ENCODE measurements at regions not wholly inside any gene's neighbourhood (a gene's known extent, or its start where the extent isn't known, plus 50 kb on each side); places are given as distances from the start of the nearest gene placed in this dataset.

- H4K20me1 ChIP-seq (replicated peaks; ENCODE audit: control insufficient read depth, insufficient read depth, low read length) = no peaks in the 10 kb centered on the region
- H3K9ac ChIP-seq (ENCODE audit: insufficient read depth in 1 of 2, low read depth in 2 of 2, low read length in 2 of 2) = no peak overlapping the region
- H3K4me3 ChIP-seq = no peak overlapping the region
- ATAC-seq (no peak), DNase-seq (ENCODE audit: extremely low read depth in 1 of 4, low spot score in 3 of 4) (no peak), FAIRE-seq (no peak)
- no peaks in the 10 kb centered on the region for H3K9me1 ChIP-seq (ENCODE audit: control insufficient read depth, insufficient read depth, low read length)
- WGBS (ENCODE audit: insufficient coverage, low coverage, missing lambda C conversion rate) = 4% methylated on average over 3 of the region's 3 CpGs
- no peaks in the 10 kb centered on the region for H3K79me2 ChIP-seq (ENCODE audit: control insufficient read depth, insufficient read depth, low read length)
- no peak overlapping the region for H3K27ac ChIP-seq (ENCODE audit: extremely low read depth, low read depth, low read length)
- no peak overlapping the region for H2AFZ ChIP-seq (ENCODE audit: low read depth, low read length)
- CTCF ChIA-PET (ENCODE audit: low intra/inter-chr PET ratio) = no interaction called here
- POLR2A ChIA-PET = interaction anchor here (0.6 kb wide), 1 partner anchor 12 kb away, joined by 3 read pairs; no protein-coding TSS in a partner anchor
- no peaks in the 10 kb centered on the region for H3K36me3 ChIP-seq (ENCODE audit: control insufficient read depth, insufficient read depth, low read length)
- no peaks in the 10 kb centered on the region; a peak in 1 of 5 replicates for H3K27me3 ChIP-seq (ENCODE audit: control insufficient read depth in 2 of 2, insufficient read depth in 2 of 2, low read length in 2 of 2)
- TF ChIP-seq, protein P1, sequence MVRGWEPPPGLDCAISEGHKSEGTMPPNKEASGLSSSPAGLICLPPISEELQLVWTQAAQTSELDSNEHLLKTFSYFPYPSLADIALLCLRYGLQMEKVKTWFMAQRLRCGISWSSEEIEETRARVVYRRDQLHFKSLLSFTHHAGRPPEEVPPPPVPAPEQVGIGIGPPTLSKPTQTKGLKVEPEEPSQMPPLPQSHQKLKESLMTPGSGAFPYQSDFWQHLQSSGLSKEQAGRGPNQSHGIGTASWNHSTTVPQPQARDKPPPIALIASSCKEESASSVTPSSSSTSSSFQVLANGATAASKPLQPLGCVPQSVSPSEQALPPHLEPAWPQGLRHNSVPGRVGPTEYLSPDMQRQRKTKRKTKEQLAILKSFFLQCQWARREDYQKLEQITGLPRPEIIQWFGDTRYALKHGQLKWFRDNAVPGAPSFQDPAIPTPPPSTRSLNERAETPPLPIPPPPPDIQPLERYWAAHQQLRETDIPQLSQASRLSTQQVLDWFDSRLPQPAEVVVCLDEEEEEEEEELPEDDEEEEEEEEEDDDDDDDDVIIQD (CRISPR knock-in tag; IDR thresholded peaks at IDR 0.05) = no peak
- TF ChIP-seq MTA3 (IDR thresholded peaks at IDR 0.05; ENCODE audit: borderline replicate concordance) = no peak
- BruUV-seq (replicated peaks) = no TSS peak
- intact Hi-C loops (cut with micrococcal nuclease) (no loop called here), in situ Hi-C loops (cut with MboI) (no loop called here)
- no peaks in the 10 kb centered on the region for H3K4me1 ChIP-seq (replicated peaks in 1 of 2; ENCODE audit: control insufficient read depth in 2 of 2, insufficient read depth in 2 of 2, low read length in 2 of 2)
- H3K4me2 ChIP-seq (ENCODE audit: insufficient read depth, low read length) = no peak overlapping the region
- H3K9me3 ChIP-seq (replicated peaks; ENCODE audit: control insufficient read depth, insufficient read depth, low read depth, low read length) = no peaks in the 10 kb centered on the region
Observed at GRCh38 chr13:42409075-42409474, 137.1 kb downstream of the AKAP11 start.

- no peak overlapping the region for H3K9ac ChIP-seq (ENCODE audit: insufficient read depth in 1 of 2, low read depth in 2 of 2, low read length in 2 of 2)
- no peaks in the 10 kb centered on the region; a peak in 1 of 5 replicates for H3K27me3 ChIP-seq (ENCODE audit: control insufficient read depth in 2 of 2, insufficient read depth in 2 of 2, low read length in 2 of 2)
- no peak overlapping the region for H3K4me2 ChIP-seq (ENCODE audit: insufficient read depth, low read length)
- CTCF ChIA-PET (ENCODE audit: low intra/inter-chr PET ratio) = no interaction called here
- FAIRE-seq (no peak), DNase-seq (ENCODE audit: extremely low read depth in 1 of 4, low spot score in 3 of 4) (no peak), ATAC-seq (no peak)
- intact Hi-C loops (cut with micrococcal nuclease) = no loop called here
- POLR2A ChIA-PET = interaction anchor here (0.6 kb wide), 1 partner anchor 13 kb away, joined by 3 read pairs; no protein-coding TSS in a partner anchor
- H3K9me1 ChIP-seq (ENCODE audit: control insufficient read depth, insufficient read depth, low read length) = no peaks in the 10 kb centered on the region
- no peaks in the 10 kb centered on the region for H4K20me1 ChIP-seq (replicated peaks; ENCODE audit: control insufficient read depth, insufficient read depth, low read length)
- no peak overlapping the region for H2AFZ ChIP-seq (ENCODE audit: low read depth, low read length)
- no TSS peak for BruUV-seq (replicated peaks)
- H3K4me3 ChIP-seq = no peak overlapping the region
- no peaks in the 10 kb centered on the region for H3K9me3 ChIP-seq (replicated peaks; ENCODE audit: control insufficient read depth, insufficient read depth, low read depth, low read length)
- no peak overlapping the region for H3K27ac ChIP-seq (ENCODE audit: extremely low read depth, low read depth, low read length)
- H3K79me2 ChIP-seq (ENCODE audit: control insufficient read depth, insufficient read depth, low read length) = no peaks in the 10 kb centered on the region
- in situ Hi-C loops (cut with MboI) = no loop called here
- H3K36me3 ChIP-seq (ENCODE audit: control insufficient read depth, insufficient read depth, low read length) = no peaks in the 10 kb centered on the region
- H3K4me1 ChIP-seq (replicated peaks in 1 of 2; ENCODE audit: control insufficient read depth in 2 of 2, insufficient read depth in 2 of 2, low read length in 2 of 2) = no peaks in the 10 kb centered on the region
- no peak for TF ChIP-seq CREB3L1 (IDR thresholded peaks at IDR 0.05; ENCODE audit: borderline replicate concordance, low read depth)
- no peak for TF ChIP-seq ELF4 (CRISPR knock-in tag; IDR thresholded peaks at IDR 0.05)
- TF ChIP-seq FOXJ2 (tag; IDR thresholded peaks at IDR 0.05) = no peak
- no peak for TF ChIP-seq XRCC5 (IDR thresholded peaks at IDR 0.05; ENCODE audit: low read depth, low read length)
- TF ChIP-seq CHD4 (IDR thresholded peaks at IDR 0.05; ENCODE audit: insufficient read depth, insufficient replicate concordance, low read depth, low read length, poor library complexity, severe bottlenecking) = no peak
- no peak for TF ChIP-seq MCM5 (IDR thresholded peaks at IDR 0.05; ENCODE audit: low read depth)
- TF ChIP-seq NFXL1 (CRISPR knock-in tag; IDR thresholded peaks at IDR 0.05) = no peak
- no peak for TF ChIP-seq CREBBP (IDR thresholded peaks at IDR 0.05; ENCODE audit: low read depth, low read length)
Observed at GRCh38 chr13:42409551-42409950, 137.6 kb downstream of the AKAP11 start.

Measured in K562 (cell line).